GM23338 (cell line): ENCODE measurements at regions not wholly inside any gene's neighbourhood (a gene's known extent, or its start where the extent isn't known, plus 50 kb on each side); places are given as distances from the start of the nearest gene placed in this dataset.

Experiments used
- ATAC-seq: fragments of 200-7000 bp; cut with Tn5 transposase; 3 replicates; pipeline ENCODE4 v1.9.1; 2020
- DNase-seq: peaks from one replicate; pipeline ENCODE4 v3.0.0-alpha.2; 2015; ENCODE audit warnings: low spot score
- H2AFZ ChIP-seq: fragments of 200-600 bp; sonication (generic); 2 replicates; pipeline ENCODE4 v1.8.0; 2016; ENCODE audit warnings: antibody characterized with exemption, mild to moderate bottlenecking, moderate library complexity
- H3F3A ChIP-seq: fragments of 200-600 bp; sonication (generic); replicated peaks from 2 replicates; pipeline ENCODE4 v1.8.0; 2017; ENCODE audit warnings: antibody characterized with exemption, mixed run types, low read depth
- H3K27ac ChIP-seq: fragments of 200-600 bp; sonication (generic); 2 replicates; pipeline ENCODE4 v1.6.1; 2016; ENCODE audit warnings: low read depth
- H3K27me3 ChIP-seq: fragments of 200-600 bp; sonication (generic); 2 replicates; pipeline ENCODE4 v1.8.0; 2016; ENCODE audit warnings: mild to moderate bottlenecking, mixed run types, moderate library complexity; ENCODE audit not compliant: insufficient read depth
- H3K36me3 ChIP-seq: fragments of 200-600 bp; sonication (generic); 2 replicates; pipeline ENCODE4 v1.8.0; 2016; ENCODE audit warnings: mild to moderate bottlenecking; ENCODE audit not compliant: insufficient read depth
- H3K4me1 ChIP-seq: fragments of 200-600 bp; sonication (generic); 2 replicates; pipeline ENCODE4 v1.8.0; 2016; ENCODE audit warnings: mild to moderate bottlenecking, moderate library complexity; ENCODE audit not compliant: insufficient read depth
- H3K4me2 ChIP-seq: fragments of 200-600 bp; sonication (generic); 2 replicates; pipeline ENCODE4 v1.7.1; 2017; ENCODE audit warnings: mixed run types
- H3K4me3 ChIP-seq: fragments of 200-600 bp; sonication (generic); 2 replicates; pipeline ENCODE4 v1.6.1; 2016; ENCODE audit warnings: mixed run types
- H3K79me2 ChIP-seq: fragments of 200-600 bp; sonication (generic); replicated peaks from 2 replicates; pipeline ENCODE4 v1.8.0; 2017; ENCODE audit warnings: mild to moderate bottlenecking; ENCODE audit not compliant: insufficient read depth
- H3K9me2 ChIP-seq: fragments of 200-600 bp; sonication (generic); 2 replicates; pipeline ENCODE4 v1.8.0; 2017; ENCODE audit not compliant: insufficient read depth
- H4K20me1 ChIP-seq: fragments of 200-600 bp; sonication (generic); replicated peaks from 2 replicates; pipeline ENCODE4 v1.8.0; 2017; ENCODE audit warnings: mild to moderate bottlenecking; ENCODE audit not compliant: insufficient read depth
- H3K27ac Mint-ChIP-seq: 2 replicates; pipeline ENCODE4 v1.8.0; 2020; ENCODE audit warnings: inconsistent platforms, mild to moderate bottlenecking, moderate library complexity, mixed read lengths
- H3K27me3 Mint-ChIP-seq: 3 replicates; pipeline ENCODE4 v1.8.0; 2022; ENCODE audit warnings: low read depth, mild to moderate bottlenecking, moderate library complexity, mixed read lengths, inconsistent platforms; ENCODE audit not compliant: insufficient read depth, poor library complexity
- H3K36me3 Mint-ChIP-seq: 3 replicates; pipeline ENCODE4 v1.8.0; 2021; ENCODE audit warnings: low read depth, mild to moderate bottlenecking, inconsistent platforms, moderate library complexity, mixed read lengths
- H3K4me1 Mint-ChIP-seq: 3 replicates; pipeline ENCODE4 v1.8.0; 2020; ENCODE audit warnings: mild to moderate bottlenecking, inconsistent platforms, mixed read lengths
- H3K4me3 Mint-ChIP-seq: 3 replicates; pipeline ENCODE4 v1.8.0; 2021; ENCODE audit warnings: moderate library complexity, mild to moderate bottlenecking, inconsistent platforms, mixed read lengths
- H3K9me3 Mint-ChIP-seq: 3 replicates; pipeline ENCODE4 v1.8.0; 2020; ENCODE audit warnings: moderate library complexity, mild to moderate bottlenecking, inconsistent platforms, mixed read lengths
- CREB1 ChIP-seq: fragments of 250-450 bp; sonication (Bioruptor Pico); IDR thresholded peaks from 2 replicates; pipeline ENCODE4 v1.5.0; 2020; ENCODE audit warnings: low read depth, mild to moderate bottlenecking, moderate library complexity
- EZH2 ChIP-seq: fragments of 200-600 bp; sonication (generic); IDR thresholded peaks from one replicate; pipeline ENCODE4 v1.8.0; 2017; ENCODE audit warnings: antibody characterized with exemption, mild to moderate bottlenecking, low read depth; ENCODE audit not compliant: unreplicated experiment
- EZH2phosphoT487 ChIP-seq: fragments of 200-600 bp; sonication (generic); IDR thresholded peaks from one replicate; pipeline ENCODE4 v1.8.1; 2018; ENCODE audit warnings: antibody characterized with exemption; ENCODE audit not compliant: unreplicated experiment
- JUNB ChIP-seq: IDR thresholded peaks from one replicate; pipeline ENCODE4 v1.6.1; 2016; ENCODE audit warnings: antibody characterized with exemption; ENCODE audit not compliant: unreplicated experiment
- NANOG ChIP-seq: IDR thresholded peaks from 2 replicates; pipeline ENCODE4 v1.6.1; 2016; ENCODE audit warnings: antibody characterized with exemption, borderline replicate concordance
- POLR2AphosphoS5 ChIP-seq: IDR thresholded peaks from 2 replicates; pipeline ENCODE4 v1.6.1; 2016; ENCODE audit warnings: antibody characterized with exemption, low read depth
- STAT1 ChIP-seq: IDR thresholded peaks from one replicate; pipeline ENCODE4 v1.6.1; 2016; ENCODE audit warnings: antibody characterized with exemption; ENCODE audit not compliant: unreplicated experiment
- ZNF114 ChIP-seq: fragments of 250-450 bp; sonication (Bioruptor Pico); IDR thresholded peaks from 2 replicates; pipeline ENCODE4 v1.5.0; 2020; ENCODE audit warnings: mild to moderate bottlenecking, moderate library complexity
- ZNF331 ChIP-seq: fragments of 250-450 bp; sonication (Bioruptor Pico); IDR thresholded peaks from 2 replicates; pipeline ENCODE4 v1.5.0; 2020; ENCODE audit warnings: low read depth, mild to moderate bottlenecking, moderate library complexity
- TF ChIP-seq, protein P1 (sequence below): fragments of 250-450 bp; sonication (Bioruptor Pico); IDR thresholded peaks from 2 replicates; pipeline ENCODE4 v1.5.0; 2020; ENCODE audit warnings: mild to moderate bottlenecking, moderate library complexity
- TF ChIP-seq, protein P2 (sequence below), 2 experiments: fragments of 200-600 bp in 1 of 2; sonication (generic) in 1 of 2; conservative IDR thresholded peaks; 2 replicates each; pipeline versions ENCODE4 v1.5.1 to v1.6.1; 2016 to 2017; ENCODE audit warnings: antibody characterized with exemption in 2 of 2, low read depth in 2 of 2, mild to moderate bottlenecking in 2 of 2, moderate library complexity in 1 of 2
- TF ChIP-seq, protein P3 (sequence below): IDR thresholded peaks from one replicate; pipeline ENCODE4 v1.6.1; 2018; ENCODE audit warnings: antibody characterized with exemption; ENCODE audit not compliant: unreplicated experiment
- TF ChIP-seq, protein P4 (sequence below): IDR thresholded peaks from 2 replicates; pipeline ENCODE4 v1.6.1; 2016; ENCODE audit warnings: antibody characterized with exemption

DNA sequence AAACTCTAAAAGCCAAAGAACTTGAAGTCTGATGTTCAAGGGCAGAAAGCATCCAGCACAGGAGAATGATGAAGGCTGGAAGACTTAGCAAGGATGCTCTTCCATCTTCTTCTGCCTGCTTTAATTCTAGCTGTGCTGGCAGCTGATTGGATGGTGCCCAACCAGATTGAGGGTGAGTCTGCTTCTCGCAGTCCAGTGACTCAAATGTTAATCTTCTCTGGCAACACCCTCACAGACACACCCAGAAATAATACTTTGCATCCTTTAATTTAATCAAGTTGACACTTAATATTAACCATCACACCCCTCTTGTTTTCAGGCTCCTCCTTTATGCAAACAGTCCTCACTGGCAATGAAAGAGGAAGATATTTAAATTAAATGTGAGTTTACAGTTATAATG, 321.7 kb downstream of the TEX13C start:
- no peak overlapping the region for H2AFZ ChIP-seq
- ATAC-seq (no peak), DNase-seq (no peak)
- no peak overlapping the region for H3K27ac Mint-ChIP-seq
- H3K4me2 ChIP-seq: no peak overlapping the region
- no peaks in the 10 kb centered on the region for H3K79me2 ChIP-seq
- H3F3A ChIP-seq: no peaks in the 10 kb centered on the region
- no peaks in the 10 kb centered on the region for H3K4me1 ChIP-seq
- H4K20me1 ChIP-seq: no peaks in the 10 kb centered on the region
- no peaks in the 10 kb centered on the region for H3K9me2 ChIP-seq
- H3K36me3 Mint-ChIP-seq: no peaks in the 10 kb centered on the region
- TF ChIP-seq EZH2: no peak
- TF ChIP-seq EZH2phosphoT487: no peak
- TF ChIP-seq, protein P1, sequence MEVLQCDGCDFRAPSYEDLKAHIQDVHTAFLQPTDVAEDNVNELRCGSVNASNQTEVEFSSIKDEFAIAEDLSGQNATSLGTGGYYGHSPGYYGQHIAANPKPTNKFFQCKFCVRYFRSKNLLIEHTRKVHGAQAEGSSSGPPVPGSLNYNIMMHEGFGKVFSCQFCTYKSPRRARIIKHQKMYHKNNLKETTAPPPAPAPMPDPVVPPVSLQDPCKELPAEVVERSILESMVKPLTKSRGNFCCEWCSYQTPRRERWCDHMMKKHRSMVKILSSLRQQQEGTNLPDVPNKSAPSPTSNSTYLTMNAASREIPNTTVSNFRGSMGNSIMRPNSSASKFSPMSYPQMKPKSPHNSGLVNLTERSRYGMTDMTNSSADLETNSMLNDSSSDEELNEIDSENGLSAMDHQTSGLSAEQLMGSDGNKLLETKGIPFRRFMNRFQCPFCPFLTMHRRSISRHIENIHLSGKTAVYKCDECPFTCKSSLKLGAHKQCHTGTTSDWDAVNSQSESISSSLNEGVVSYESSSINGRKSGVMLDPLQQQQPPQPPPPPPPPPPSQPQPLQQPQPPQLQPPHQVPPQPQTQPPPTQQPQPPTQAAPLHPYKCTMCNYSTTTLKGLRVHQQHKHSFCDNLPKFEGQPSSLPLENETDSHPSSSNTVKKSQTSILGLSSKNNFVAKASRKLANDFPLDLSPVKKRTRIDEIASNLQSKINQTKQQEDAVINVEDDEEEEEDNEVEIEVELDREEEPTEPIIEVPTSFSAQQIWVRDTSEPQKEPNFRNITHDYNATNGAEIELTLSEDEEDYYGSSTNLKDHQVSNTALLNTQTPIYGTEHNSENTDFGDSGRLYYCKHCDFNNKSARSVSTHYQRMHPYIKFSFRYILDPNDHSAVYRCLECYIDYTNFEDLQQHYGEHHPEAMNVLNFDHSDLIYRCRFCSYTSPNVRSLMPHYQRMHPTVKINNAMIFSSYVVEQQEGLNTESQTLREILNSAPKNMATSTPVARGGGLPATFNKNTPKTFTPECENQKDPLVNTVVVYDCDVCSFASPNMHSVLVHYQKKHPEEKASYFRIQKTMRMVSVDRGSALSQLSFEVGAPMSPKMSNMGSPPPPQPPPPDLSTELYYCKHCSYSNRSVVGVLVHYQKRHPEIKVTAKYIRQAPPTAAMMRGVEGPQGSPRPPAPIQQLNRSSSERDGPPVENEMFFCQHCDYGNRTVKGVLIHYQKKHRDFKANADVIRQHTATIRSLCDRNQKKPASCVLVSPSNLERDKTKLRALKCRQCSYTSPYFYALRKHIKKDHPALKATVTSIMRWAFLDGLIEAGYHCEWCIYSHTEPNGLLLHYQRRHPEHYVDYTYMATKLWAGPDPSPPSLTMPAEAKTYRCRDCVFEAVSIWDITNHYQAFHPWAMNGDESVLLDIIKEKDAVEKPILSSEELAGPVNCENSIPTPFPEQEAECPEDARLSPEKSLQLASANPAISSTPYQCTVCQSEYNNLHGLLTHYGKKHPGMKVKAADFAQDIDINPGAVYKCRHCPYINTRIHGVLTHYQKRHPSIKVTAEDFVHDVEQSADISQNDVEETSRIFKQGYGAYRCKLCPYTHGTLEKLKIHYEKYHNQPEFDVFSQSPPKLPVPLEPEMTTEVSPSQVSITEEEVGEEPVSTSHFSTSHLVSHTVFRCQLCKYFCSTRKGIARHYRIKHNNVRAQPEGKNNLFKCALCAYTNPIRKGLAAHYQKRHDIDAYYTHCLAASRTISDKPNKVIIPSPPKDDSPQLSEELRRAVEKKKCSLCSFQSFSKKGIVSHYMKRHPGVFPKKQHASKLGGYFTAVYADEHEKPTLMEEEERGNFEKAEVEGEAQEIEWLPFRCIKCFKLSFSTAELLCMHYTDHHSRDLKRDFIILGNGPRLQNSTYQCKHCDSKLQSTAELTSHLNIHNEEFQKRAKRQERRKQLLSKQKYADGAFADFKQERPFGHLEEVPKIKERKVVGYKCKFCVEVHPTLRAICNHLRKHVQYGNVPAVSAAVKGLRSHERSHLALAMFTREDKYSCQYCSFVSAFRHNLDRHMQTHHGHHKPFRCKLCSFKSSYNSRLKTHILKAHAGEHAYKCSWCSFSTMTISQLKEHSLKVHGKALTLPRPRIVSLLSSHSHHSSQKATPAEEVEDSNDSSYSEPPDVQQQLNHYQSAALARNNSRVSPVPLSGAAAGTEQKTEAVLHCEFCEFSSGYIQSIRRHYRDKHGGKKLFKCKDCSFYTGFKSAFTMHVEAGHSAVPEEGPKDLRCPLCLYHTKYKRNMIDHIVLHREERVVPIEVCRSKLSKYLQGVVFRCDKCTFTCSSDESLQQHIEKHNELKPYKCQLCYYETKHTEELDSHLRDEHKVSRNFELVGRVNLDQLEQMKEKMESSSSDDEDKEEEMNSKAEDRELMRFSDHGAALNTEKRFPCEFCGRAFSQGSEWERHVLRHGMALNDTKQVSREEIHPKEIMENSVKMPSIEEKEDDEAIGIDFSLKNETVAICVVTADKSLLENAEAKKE (CRISPR knock-in tag): no peak
- TF ChIP-seq, protein P2, sequence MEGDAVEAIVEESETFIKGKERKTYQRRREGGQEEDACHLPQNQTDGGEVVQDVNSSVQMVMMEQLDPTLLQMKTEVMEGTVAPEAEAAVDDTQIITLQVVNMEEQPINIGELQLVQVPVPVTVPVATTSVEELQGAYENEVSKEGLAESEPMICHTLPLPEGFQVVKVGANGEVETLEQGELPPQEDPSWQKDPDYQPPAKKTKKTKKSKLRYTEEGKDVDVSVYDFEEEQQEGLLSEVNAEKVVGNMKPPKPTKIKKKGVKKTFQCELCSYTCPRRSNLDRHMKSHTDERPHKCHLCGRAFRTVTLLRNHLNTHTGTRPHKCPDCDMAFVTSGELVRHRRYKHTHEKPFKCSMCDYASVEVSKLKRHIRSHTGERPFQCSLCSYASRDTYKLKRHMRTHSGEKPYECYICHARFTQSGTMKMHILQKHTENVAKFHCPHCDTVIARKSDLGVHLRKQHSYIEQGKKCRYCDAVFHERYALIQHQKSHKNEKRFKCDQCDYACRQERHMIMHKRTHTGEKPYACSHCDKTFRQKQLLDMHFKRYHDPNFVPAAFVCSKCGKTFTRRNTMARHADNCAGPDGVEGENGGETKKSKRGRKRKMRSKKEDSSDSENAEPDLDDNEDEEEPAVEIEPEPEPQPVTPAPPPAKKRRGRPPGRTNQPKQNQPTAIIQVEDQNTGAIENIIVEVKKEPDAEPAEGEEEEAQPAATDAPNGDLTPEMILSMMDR (conservative IDR thresholded peaks at IDR 0.05; ENCODE audit: low read depth in 2 of 2): no peak
- TF ChIP-seq ZNF331 (CRISPR knock-in tag): no peak
- no peak for TF ChIP-seq STAT1
- no peak for TF ChIP-seq JUNB
- no peak for TF ChIP-seq NANOG
- TF ChIP-seq, protein P3, sequence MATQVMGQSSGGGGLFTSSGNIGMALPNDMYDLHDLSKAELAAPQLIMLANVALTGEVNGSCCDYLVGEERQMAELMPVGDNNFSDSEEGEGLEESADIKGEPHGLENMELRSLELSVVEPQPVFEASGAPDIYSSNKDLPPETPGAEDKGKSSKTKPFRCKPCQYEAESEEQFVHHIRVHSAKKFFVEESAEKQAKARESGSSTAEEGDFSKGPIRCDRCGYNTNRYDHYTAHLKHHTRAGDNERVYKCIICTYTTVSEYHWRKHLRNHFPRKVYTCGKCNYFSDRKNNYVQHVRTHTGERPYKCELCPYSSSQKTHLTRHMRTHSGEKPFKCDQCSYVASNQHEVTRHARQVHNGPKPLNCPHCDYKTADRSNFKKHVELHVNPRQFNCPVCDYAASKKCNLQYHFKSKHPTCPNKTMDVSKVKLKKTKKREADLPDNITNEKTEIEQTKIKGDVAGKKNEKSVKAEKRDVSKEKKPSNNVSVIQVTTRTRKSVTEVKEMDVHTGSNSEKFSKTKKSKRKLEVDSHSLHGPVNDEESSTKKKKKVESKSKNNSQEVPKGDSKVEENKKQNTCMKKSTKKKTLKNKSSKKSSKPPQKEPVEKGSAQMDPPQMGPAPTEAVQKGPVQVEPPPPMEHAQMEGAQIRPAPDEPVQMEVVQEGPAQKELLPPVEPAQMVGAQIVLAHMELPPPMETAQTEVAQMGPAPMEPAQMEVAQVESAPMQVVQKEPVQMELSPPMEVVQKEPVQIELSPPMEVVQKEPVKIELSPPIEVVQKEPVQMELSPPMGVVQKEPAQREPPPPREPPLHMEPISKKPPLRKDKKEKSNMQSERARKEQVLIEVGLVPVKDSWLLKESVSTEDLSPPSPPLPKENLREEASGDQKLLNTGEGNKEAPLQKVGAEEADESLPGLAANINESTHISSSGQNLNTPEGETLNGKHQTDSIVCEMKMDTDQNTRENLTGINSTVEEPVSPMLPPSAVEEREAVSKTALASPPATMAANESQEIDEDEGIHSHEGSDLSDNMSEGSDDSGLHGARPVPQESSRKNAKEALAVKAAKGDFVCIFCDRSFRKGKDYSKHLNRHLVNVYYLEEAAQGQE: no peak
- TF ChIP-seq, protein P4, sequence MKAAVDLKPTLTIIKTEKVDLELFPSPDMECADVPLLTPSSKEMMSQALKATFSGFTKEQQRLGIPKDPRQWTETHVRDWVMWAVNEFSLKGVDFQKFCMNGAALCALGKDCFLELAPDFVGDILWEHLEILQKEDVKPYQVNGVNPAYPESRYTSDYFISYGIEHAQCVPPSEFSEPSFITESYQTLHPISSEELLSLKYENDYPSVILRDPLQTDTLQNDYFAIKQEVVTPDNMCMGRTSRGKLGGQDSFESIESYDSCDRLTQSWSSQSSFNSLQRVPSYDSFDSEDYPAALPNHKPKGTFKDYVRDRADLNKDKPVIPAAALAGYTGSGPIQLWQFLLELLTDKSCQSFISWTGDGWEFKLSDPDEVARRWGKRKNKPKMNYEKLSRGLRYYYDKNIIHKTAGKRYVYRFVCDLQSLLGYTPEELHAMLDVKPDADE: no peak
- TF ChIP-seq CREB1 (CRISPR knock-in tag): no peak
- TF ChIP-seq ZNF114 (CRISPR knock-in tag): no peak
- TF ChIP-seq POLR2AphosphoS5: no peak
- H3K27me3 Mint-ChIP-seq: no peaks in the 10 kb centered on the region
- H3K4me3 ChIP-seq: no peak overlapping the region
- no peaks in the 10 kb centered on the region for H3K36me3 ChIP-seq
- H3K4me3 Mint-ChIP-seq: no peak overlapping the region
- H3K27me3 ChIP-seq: no peaks in the 10 kb centered on the region
- H3K9me3 Mint-ChIP-seq: 0 out of 3 replicates have a peak, but pooled peaks cover 3% of the 10 kb centered on the region
- H3K4me1 Mint-ChIP-seq: no peaks in the 10 kb centered on the region
- no peak overlapping the region for H3K27ac ChIP-seq
